ENCODE measurements at regions not wholly inside any gene's neighbourhood (a gene's known extent, or its start where the extent isn't known, plus 50 kb on each side); places are given as distances from the start of the nearest gene placed in this dataset.
"Not testable (repeated sequence)": the region's sequence is repeated elsewhere in the genome, so short reads cannot be mapped to it uniquely, and the experiment has no call there.

GRCh38 chrX:943035-943434 lies 269.4 kb downstream of the CRLF2 start:
- DNase-seq, result no peak

- DNase-seq, result no peak
Measured at GRCh38 chrX:940691-941090, 271.8 kb downstream of the CRLF2 start.

GRCh38 chrX:936979-937769 lies 275.3 kb downstream of the CRLF2 start:
- DNase-seq, result no peak

- DNase-seq, result no peak
Measured at GRCh38 chrX:933611-934010, 278.8 kb downstream of the CRLF2 start.

GRCh38 chrX:928606-929005 lies 283.8 kb downstream of the CRLF2 start:
- DNase-seq, result no peak

GRCh38 chrX:926991-927390 lies 285.5 kb downstream of the CRLF2 start:
- DNase-seq, result no peak

GRCh38 chrX:926070-926469 lies 286.4 kb downstream of the CRLF2 start:
- DNase-seq, result no peak

GRCh38 chrX:925652-926061 lies 286.8 kb downstream of the CRLF2 start:
- no peak for DNase-seq

- DNase-seq, result no peak
Measured at GRCh38 chrX:925094-925493, 287.4 kb downstream of the CRLF2 start.

GRCh38 chrX:924017-924416 lies 288.4 kb downstream of the CRLF2 start:
- no peak for DNase-seq

GRCh38 chrX:920234-920799 lies 289.7 kb downstream of the SHOX start:
- DNase-seq, result no peak

- no peak for DNase-seq
Measured at GRCh38 chrX:916230-916599, 285.6 kb downstream of the SHOX start.

- DNase-seq, result no peak
Measured at GRCh38 chrX:915427-916229, 285.0 kb downstream of the SHOX start.

GRCh38 chrX:914206-914605 lies 283.6 kb downstream of the SHOX start:
- no peak for DNase-seq

GRCh38 chrX:912677-913076 lies 282.1 kb downstream of the SHOX start:
- no peak for DNase-seq

GRCh38 chrX:909068-909467 lies 278.5 kb downstream of the SHOX start:
- DNase-seq, result not testable (repeated sequence)

GRCh38 chrX:906586-906985 lies 276.0 kb downstream of the SHOX start:
- DNase-seq, result no peak

GRCh38 chrX:905848-906566 lies 275.4 kb downstream of the SHOX start:
- no peak for DNase-seq

- DNase-seq, result no peak
Measured at GRCh38 chrX:903116-903515, 272.5 kb downstream of the SHOX start.

- no peak for DNase-seq
Measured at GRCh38 chrX:896256-896655, 265.7 kb downstream of the SHOX start.

- no peak for DNase-seq
Measured at GRCh38 chrX:889966-890651, 259.5 kb downstream of the SHOX start.

- DNase-seq, result not testable (repeated sequence)
Measured at GRCh38 chrX:887724-888123, 257.1 kb downstream of the SHOX start.

GRCh38 chrX:883588-883987 lies 253.0 kb downstream of the SHOX start:
- no peak for DNase-seq
